Mammary epithelial cell (primary cell): ENCODE measurements at regions not wholly inside any gene's neighbourhood (a gene's known extent, or its start where the extent isn't known, plus 50 kb on each side); places are given as distances from the start of the nearest gene placed in this dataset.

Source experiments
- EZH2 ChIP-seq: IDR thresholded peaks from 2 replicates; pipeline ENCODE4 v1.6.1; 2012; ENCODE audit warnings: low read length, inconsistent platforms, borderline replicate concordance
- TF ChIP-seq, protein P1 (sequence below), 2 donors: IDR thresholded peaks in 1 of 2; conservative IDR thresholded peaks in 1 of 2; 2 replicates each; pipeline ENCODE4 v1.5.1; 2011 to 2012; ENCODE audit warnings: inconsistent platforms in 2 of 2, low read length in 2 of 2, mild to moderate bottlenecking in 2 of 2, control low read depth in 1 of 2, low read depth in 1 of 2; ENCODE audit not compliant: insufficient read depth in 1 of 2; ENCODE audit errors: extremely low read depth in 1 of 2

- TF ChIP-seq, protein P1, sequence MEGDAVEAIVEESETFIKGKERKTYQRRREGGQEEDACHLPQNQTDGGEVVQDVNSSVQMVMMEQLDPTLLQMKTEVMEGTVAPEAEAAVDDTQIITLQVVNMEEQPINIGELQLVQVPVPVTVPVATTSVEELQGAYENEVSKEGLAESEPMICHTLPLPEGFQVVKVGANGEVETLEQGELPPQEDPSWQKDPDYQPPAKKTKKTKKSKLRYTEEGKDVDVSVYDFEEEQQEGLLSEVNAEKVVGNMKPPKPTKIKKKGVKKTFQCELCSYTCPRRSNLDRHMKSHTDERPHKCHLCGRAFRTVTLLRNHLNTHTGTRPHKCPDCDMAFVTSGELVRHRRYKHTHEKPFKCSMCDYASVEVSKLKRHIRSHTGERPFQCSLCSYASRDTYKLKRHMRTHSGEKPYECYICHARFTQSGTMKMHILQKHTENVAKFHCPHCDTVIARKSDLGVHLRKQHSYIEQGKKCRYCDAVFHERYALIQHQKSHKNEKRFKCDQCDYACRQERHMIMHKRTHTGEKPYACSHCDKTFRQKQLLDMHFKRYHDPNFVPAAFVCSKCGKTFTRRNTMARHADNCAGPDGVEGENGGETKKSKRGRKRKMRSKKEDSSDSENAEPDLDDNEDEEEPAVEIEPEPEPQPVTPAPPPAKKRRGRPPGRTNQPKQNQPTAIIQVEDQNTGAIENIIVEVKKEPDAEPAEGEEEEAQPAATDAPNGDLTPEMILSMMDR (conservative IDR thresholded peaks at IDR 0.05 in 1 of 2, IDR thresholded peaks at IDR 0.05 in 1 of 2; ENCODE audit: extremely low read depth in 1 of 2, insufficient read depth in 1 of 2, low read depth in 1 of 2, low read length in 2 of 2): no peak
- no peak for TF ChIP-seq EZH2
These were observed 592.9 kb downstream of the TRIML1 start for GRCh38 chr4:188732131-188732530.
